Gastroesophageal sphincter (tissue), 3 donors: ENCODE measurements at regions not wholly inside any gene's neighbourhood (a gene's known extent, or its start where the extent isn't known, plus 50 kb on each side); places are given as distances from the start of the nearest gene placed in this dataset.

Experiments
- CTCF ChIP-seq, 4 experiments: fragments of 200-600 bp in 2 of 4; fragments of 450-650 bp in 2 of 4; sonication (generic) in 1 of 4; IDR thresholded peaks; one replicate each; pipeline ENCODE4 v1.5.1; 2017 to 2019; ENCODE audit warnings: antibody characterized with exemption in 4 of 4, mild to moderate bottlenecking in 2 of 4, moderate library complexity in 2 of 4
- POLR2A ChIP-seq, 2 donors: fragments of 450-650 bp; IDR thresholded peaks; one replicate each; pipeline ENCODE4 v1.6.1; 2017; ENCODE audit warnings: antibody characterized with exemption in 2 of 2, mild to moderate bottlenecking in 2 of 2, moderate library complexity in 1 of 2
- POLR2AphosphoS5 ChIP-seq: sonication (generic); formaldehyde crosslinking; IDR thresholded peaks from one replicate; pipeline ENCODE4 v1.6.1; 2017; ENCODE audit warnings: antibody characterized with exemption

- TF ChIP-seq CTCF (IDR thresholded peaks at IDR 0.05) (no peak), POLR2AphosphoS5 (no peak), POLR2A (IDR thresholded peaks at IDR 0.05) (no peak)
Observed at GRCh38 chr2:5494212-5494611, 198.0 kb upstream of the SOX11 start.
